H9 (cell line): ENCODE measurements at regions not wholly inside any gene's neighbourhood (a gene's known extent, or its start where the extent isn't known, plus 50 kb on each side); places are given as distances from the start of the nearest gene placed in this dataset.

Source experiments
- DNase-seq: peaks from one replicate; pipeline ENCODE4 v3.0.0-alpha.2; 2017
- H2AFZ ChIP-seq: one replicate; pipeline ENCODE4 v1.6.1; 2013; ENCODE audit warnings: mild to moderate bottlenecking, low read length, control low read depth, moderate library complexity
- H2AK5ac ChIP-seq: 2 replicates; pipeline ENCODE4 v1.6.1; 2013; ENCODE audit warnings: low read length, control low read depth, mixed read lengths; ENCODE audit not compliant: insufficient read length
- H2BK120ac ChIP-seq: one replicate; pipeline ENCODE4 v1.6.1; 2013; ENCODE audit warnings: low read depth, mild to moderate bottlenecking, low read length, control low read depth, inconsistent platforms; ENCODE audit not compliant: poor library complexity, severe bottlenecking
- H2BK12ac ChIP-seq: 2 replicates; pipeline ENCODE4 v1.6.1; 2013; ENCODE audit warnings: low read length, control low read depth, mixed read lengths, low read depth; ENCODE audit not compliant: insufficient read length
- H2BK15ac ChIP-seq: 2 replicates; pipeline ENCODE4 v1.6.1; 2013; ENCODE audit warnings: low read depth, low read length, control low read depth
- H2BK20ac ChIP-seq: one replicate; pipeline ENCODE4 v1.6.1; 2013; ENCODE audit warnings: low read depth, mild to moderate bottlenecking, low read length, control low read depth, inconsistent platforms; ENCODE audit not compliant: poor library complexity, severe bottlenecking
- H2BK5ac ChIP-seq: 2 replicates; pipeline ENCODE4 v1.6.1; 2013; ENCODE audit warnings: low read length, control low read depth, mixed read lengths; ENCODE audit not compliant: insufficient read length
- H3K14ac ChIP-seq: 2 replicates; pipeline ENCODE4 v1.6.1; 2013; ENCODE audit warnings: low read length, control low read depth; ENCODE audit not compliant: insufficient read depth
- H3K18ac ChIP-seq: 2 replicates; pipeline ENCODE4 v1.6.1; 2013; ENCODE audit warnings: low read depth, mild to moderate bottlenecking, mixed read lengths, low read length, control low read depth; ENCODE audit not compliant: insufficient read length
- H3K23ac ChIP-seq: 2 replicates; pipeline ENCODE4 v1.6.1; 2013; ENCODE audit warnings: low read length, control low read depth, mixed read lengths, low read depth; ENCODE audit not compliant: insufficient read length
- H3K23me2 ChIP-seq: 2 replicates; pipeline ENCODE4 v1.6.1; 2013; ENCODE audit warnings: low read depth, mild to moderate bottlenecking, mixed read lengths, low read length, control low read depth; ENCODE audit not compliant: insufficient read length, poor library complexity, severe bottlenecking
- H3K27ac ChIP-seq: 2 replicates; pipeline ENCODE4 v1.5.1; 2013; ENCODE audit warnings: low read length, control low read depth, mixed read lengths, low read depth; ENCODE audit not compliant: insufficient read length
- H3K27me3 ChIP-seq: 2 replicates; pipeline ENCODE4 v1.6.1; 2013; ENCODE audit warnings: low read length, control low read depth, inconsistent platforms; ENCODE audit not compliant: insufficient read depth
- H3K4ac ChIP-seq: 2 replicates; pipeline ENCODE4 v1.6.1; 2013; ENCODE audit warnings: low read depth, mild to moderate bottlenecking, control low read depth, inconsistent platforms, low read length, moderate library complexity
- H3K4me1 ChIP-seq: 2 replicates; pipeline ENCODE4 v1.6.1; 2013; ENCODE audit warnings: low read length, control low read depth, inconsistent platforms; ENCODE audit not compliant: insufficient read depth
- H3K4me2 ChIP-seq: 2 replicates; pipeline ENCODE4 v1.6.1; 2013; ENCODE audit warnings: low read length, control low read depth, mixed read lengths; ENCODE audit not compliant: insufficient read length, insufficient read depth
- H3K56ac ChIP-seq: 2 replicates; pipeline ENCODE4 v1.6.1; 2013; ENCODE audit warnings: low read depth, mild to moderate bottlenecking, mixed read lengths, low read length, control low read depth; ENCODE audit not compliant: insufficient read length
- H3K79me1 ChIP-seq: 2 replicates; pipeline ENCODE4 v1.6.1; 2013; ENCODE audit warnings: low read depth, mild to moderate bottlenecking, moderate library complexity, low read length, control low read depth, inconsistent platforms; ENCODE audit not compliant: insufficient read depth, poor library complexity, severe bottlenecking
- H3K79me2 ChIP-seq: 2 replicates; pipeline ENCODE4 v1.6.1; 2013; ENCODE audit warnings: low read length, control low read depth, inconsistent platforms; ENCODE audit not compliant: insufficient read depth
- H3K9ac ChIP-seq: 2 replicates; pipeline ENCODE4 v1.6.1; 2013; ENCODE audit warnings: low read length, control low read depth, mixed read lengths; ENCODE audit not compliant: insufficient read length; ENCODE audit errors: extremely low read depth
- H3K9me3 ChIP-seq: one replicate; pipeline ENCODE4 v1.6.1; 2013; ENCODE audit warnings: low read depth, low read length, inconsistent platforms; ENCODE audit not compliant: control insufficient read depth
- H3T11ph ChIP-seq: one replicate; pipeline ENCODE4 v1.6.1; 2013; ENCODE audit warnings: mild to moderate bottlenecking, low read length, control low read depth, inconsistent platforms
- H4K20me1 ChIP-seq: one replicate; pipeline ENCODE4 v1.6.1; 2013; ENCODE audit not compliant: control insufficient read depth, insufficient read length, insufficient read depth
- H4K5ac ChIP-seq: 2 replicates; pipeline ENCODE4 v1.6.1; 2013; ENCODE audit warnings: low read depth, mild to moderate bottlenecking, mixed read lengths, low read length, control low read depth; ENCODE audit not compliant: insufficient read length
- H4K8ac ChIP-seq: replicated peaks from 2 replicates; pipeline ENCODE4 v1.6.1; 2013; ENCODE audit warnings: low read length, control low read depth, mixed read lengths, low read depth; ENCODE audit not compliant: insufficient read length
- H4K91ac ChIP-seq: 2 replicates; pipeline ENCODE4 v1.6.1; 2013; ENCODE audit warnings: low read depth, mild to moderate bottlenecking, moderate library complexity, mixed read lengths, low read length, control low read depth; ENCODE audit not compliant: insufficient read length
- H3K27ac Mint-ChIP-seq, 3 experiments: 2 replicates in 2 of 3; 3 replicates in 1 of 3; pipeline ENCODE4 v1.8.0; 2020 to 2021; ENCODE audit warnings: mixed read lengths in 3 of 3, mild to moderate bottlenecking in 1 of 3, moderate library complexity in 1 of 3
- H3K27me3 Mint-ChIP-seq: 2 replicates; pipeline ENCODE4 v1.8.0; 2021; ENCODE audit warnings: low read depth, mild to moderate bottlenecking, moderate library complexity, mixed read lengths
- H3K36me3 Mint-ChIP-seq, 3 experiments: 2 replicates in 2 of 3; 3 replicates in 1 of 3; pipeline ENCODE4 v1.8.0; 2020 to 2021; ENCODE audit warnings: low read depth in 3 of 3, mixed read lengths in 3 of 3; ENCODE audit not compliant: insufficient read depth in 1 of 3
- H3K4me1 Mint-ChIP-seq, 2 experiments: 2 replicates each; pipeline ENCODE4 v1.8.0; 2020; ENCODE audit warnings: mixed read lengths in 2 of 2
- H3K4me3 Mint-ChIP-seq, 2 experiments: 2 replicates in 1 of 2; 3 replicates in 1 of 2; pipeline ENCODE4 v1.8.0; 2020 to 2021; ENCODE audit warnings: mild to moderate bottlenecking in 2 of 2, mixed read lengths in 2 of 2, moderate library complexity in 1 of 2
- H3K9me3 Mint-ChIP-seq, 2 experiments: 2 replicates in 1 of 2; 3 replicates in 1 of 2; pipeline ENCODE4 v1.8.0; 2020; ENCODE audit warnings: mild to moderate bottlenecking in 2 of 2, mixed read lengths in 2 of 2, moderate library complexity in 1 of 2
- WGBS: extraction: QIAGEN DNeasy Blood & Tissue Kit; methylation state at CpG from one replicate; pipeline ENCODE4 v1.1.7; 2013; ENCODE audit warnings: missing lambda C conversion rate, low lambda C conversion rate, mixed read lengths; ENCODE audit not compliant: insufficient read length; ENCODE audit errors: extremely low coverage; 5-methylcytosine and 5-hydroxymethylcytosine counted together
- TF ChIP-seq, protein P1 (sequence below): fragments of 200-600 bp; sonication (generic); conservative IDR thresholded peaks from 3 replicates; pipeline ENCODE4 v1.8.0; 2021; ENCODE audit warnings: antibody characterized with exemption, mild to moderate bottlenecking

GRCh38 chr15:95492388-95493070 is 838.0 kb upstream of the NR2F2 start:
- peaks cover 1% of the 10 kb centered on the region; the same call in 1 of the 2 replicates for H3K27me3 Mint-ChIP-seq
- H3K4me1 Mint-ChIP-seq, result peaks cover 9 to 17% of the 10 kb centered on the region in 2 experiments
- H3T11ph ChIP-seq, result no peak overlapping the region
- H3K4me3 Mint-ChIP-seq, result no peak overlapping the region
- H2AK5ac ChIP-seq, result no peak overlapping the region
- no peak overlapping the region for H2BK5ac ChIP-seq
- no peak overlapping the region for H4K91ac ChIP-seq
- H4K20me1 ChIP-seq, result no peaks in the 10 kb centered on the region
- H3K36me3 Mint-ChIP-seq, result no peaks in the 10 kb centered on the region
- no peak overlapping the region for H2BK120ac ChIP-seq
- no peak overlapping the region for H3K27ac ChIP-seq
- H3K9ac ChIP-seq, result no peak overlapping the region
- H3K23me2 ChIP-seq, result no peaks in the 10 kb centered on the region
- no peak overlapping the region for H4K5ac ChIP-seq
- H2AFZ ChIP-seq, result no peak overlapping the region
- no peak overlapping the region for H3K27ac Mint-ChIP-seq
- H3K27me3 ChIP-seq, result no peaks in the 10 kb centered on the region
- no CpG with 5 or more reads among the region's 5 CpGs for WGBS
- no peak overlapping the region for H3K4ac ChIP-seq
- DNase-seq, result no peak
- no peaks in the 10 kb centered on the region for H3K4me1 ChIP-seq
- H3K23ac ChIP-seq, result no peak overlapping the region
- H3K9me3 ChIP-seq, result no peaks in the 10 kb centered on the region
- no peak overlapping the region for H3K14ac ChIP-seq
- TF ChIP-seq, protein P1, sequence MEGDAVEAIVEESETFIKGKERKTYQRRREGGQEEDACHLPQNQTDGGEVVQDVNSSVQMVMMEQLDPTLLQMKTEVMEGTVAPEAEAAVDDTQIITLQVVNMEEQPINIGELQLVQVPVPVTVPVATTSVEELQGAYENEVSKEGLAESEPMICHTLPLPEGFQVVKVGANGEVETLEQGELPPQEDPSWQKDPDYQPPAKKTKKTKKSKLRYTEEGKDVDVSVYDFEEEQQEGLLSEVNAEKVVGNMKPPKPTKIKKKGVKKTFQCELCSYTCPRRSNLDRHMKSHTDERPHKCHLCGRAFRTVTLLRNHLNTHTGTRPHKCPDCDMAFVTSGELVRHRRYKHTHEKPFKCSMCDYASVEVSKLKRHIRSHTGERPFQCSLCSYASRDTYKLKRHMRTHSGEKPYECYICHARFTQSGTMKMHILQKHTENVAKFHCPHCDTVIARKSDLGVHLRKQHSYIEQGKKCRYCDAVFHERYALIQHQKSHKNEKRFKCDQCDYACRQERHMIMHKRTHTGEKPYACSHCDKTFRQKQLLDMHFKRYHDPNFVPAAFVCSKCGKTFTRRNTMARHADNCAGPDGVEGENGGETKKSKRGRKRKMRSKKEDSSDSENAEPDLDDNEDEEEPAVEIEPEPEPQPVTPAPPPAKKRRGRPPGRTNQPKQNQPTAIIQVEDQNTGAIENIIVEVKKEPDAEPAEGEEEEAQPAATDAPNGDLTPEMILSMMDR, result no peak
- H4K8ac ChIP-seq, result no peak overlapping the region
- no peaks in the 10 kb centered on the region for H3K79me1 ChIP-seq
- H3K18ac ChIP-seq, result no peak overlapping the region
- H2BK12ac ChIP-seq, result no peak overlapping the region
- H3K79me2 ChIP-seq, result no peaks in the 10 kb centered on the region
- no peak overlapping the region for H3K56ac ChIP-seq
- H3K9me3 Mint-ChIP-seq, result no peaks in the 10 kb centered on the region
- H2BK15ac ChIP-seq, result no peak overlapping the region
- H2BK20ac ChIP-seq, result no peak overlapping the region
- no peak overlapping the region for H3K4me2 ChIP-seq
